ENCODE measurements at regions not wholly inside any gene's neighbourhood (a gene's known extent, or its start where the extent isn't known, plus 50 kb on each side); places are given as distances from the start of the nearest gene placed in this dataset.

DNA sequence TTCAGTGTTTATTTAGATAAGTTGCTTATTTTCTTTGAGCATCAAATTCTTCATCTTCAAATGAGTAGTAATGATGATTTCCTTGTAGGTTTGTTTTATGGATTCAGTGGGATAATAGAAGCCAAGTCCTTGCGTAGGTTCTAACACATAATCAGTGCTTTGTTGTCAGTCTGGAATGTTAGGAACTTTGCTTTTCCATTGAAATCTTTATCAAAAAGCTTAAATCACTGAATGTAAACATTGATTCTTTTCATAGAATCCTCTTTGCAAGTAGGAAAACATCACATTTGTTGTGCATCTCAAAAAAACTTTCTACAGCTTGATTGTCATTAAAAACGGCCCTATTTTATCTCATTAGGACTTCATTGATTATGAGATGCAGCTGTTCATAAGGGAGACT is 490.3 kb upstream of the GOT2 start (continued):
- TF ChIP-seq FOXK2 (conservative IDR thresholded peaks at IDR 0.05 in 1 of 2, IDR thresholded peaks at IDR 0.05 in 1 of 2; ENCODE audit: low read depth in 2 of 2) (no peak), ZNF239 (CRISPR knock-in tag; IDR thresholded peaks at IDR 0.05) (no peak), CREB1 (IDR thresholded peaks at IDR 0.05) (no peak), CREB1 (CRISPR knock-in tag; IDR thresholded peaks at IDR 0.05) (no peak), KLF16 (IDR thresholded peaks at IDR 0.05) (no peak), POLR3A (IDR thresholded peaks at IDR 0.05; ENCODE audit: borderline replicate concordance, extremely low read depth, insufficient read depth, insufficient read length) (no peak)

DNA sequence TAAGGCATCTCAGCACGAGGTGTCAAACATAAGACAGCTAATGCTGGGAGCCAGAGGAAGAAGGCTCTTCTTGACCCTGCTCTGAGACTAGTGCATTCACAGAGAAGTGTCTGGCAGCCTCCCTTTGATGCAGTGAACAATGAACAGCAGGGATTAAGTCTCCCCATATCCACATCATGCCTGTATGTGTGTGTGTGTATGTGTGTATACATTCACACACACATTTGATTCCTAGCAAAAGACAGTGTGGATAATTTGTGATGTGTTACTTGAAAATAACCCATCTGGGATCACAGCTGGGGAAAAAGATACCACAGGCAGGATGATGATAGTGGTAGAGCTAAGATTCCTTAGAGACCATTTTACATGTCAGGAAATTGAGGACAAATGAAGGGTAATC is 485.9 kb upstream of the GOT2 start:
- in situ Hi-C loops (cut with MboI) (no loop called here), intact Hi-C loops (cut with micrococcal nuclease) (no loop called here)
- ChIA-PET POLR2A (no interaction called here), CTCF (ENCODE audit: low intra/inter-chr PET ratio) (no interaction called here)
- Histone ChIP-seq H3K27me3 (ENCODE audit: control insufficient read depth in 2 of 2, insufficient read depth in 2 of 2, low read length in 2 of 2) (no peaks in the 10 kb centered on the region), H3K36me3 (ENCODE audit: control insufficient read depth, insufficient read depth, low read length) (no peaks in the 10 kb centered on the region), H3K9ac (ENCODE audit: insufficient read depth in 1 of 2, low read depth in 2 of 2, low read length in 2 of 2) (no peak overlapping the region), H3K9me3 (replicated peaks; ENCODE audit: control insufficient read depth, insufficient read depth, low read depth, low read length) (no peaks in the 10 kb centered on the region), H3K4me1 (replicated peaks in 1 of 2; ENCODE audit: control insufficient read depth in 2 of 2, insufficient read depth in 2 of 2, low read length in 2 of 2) (no peaks in the 10 kb centered on the region), H3K27ac (ENCODE audit: extremely low read depth, low read depth, low read length) (no peak overlapping the region), H4K20me1 (replicated peaks; ENCODE audit: control insufficient read depth, insufficient read depth, low read length) (no peaks in the 10 kb centered on the region), H3K79me2 (ENCODE audit: control insufficient read depth, insufficient read depth, low read length) (no peaks in the 10 kb centered on the region), H3K4me2 (ENCODE audit: insufficient read depth, low read length) (no peak overlapping the region), H3K9me1 (ENCODE audit: control insufficient read depth, insufficient read depth, low read length) (no peaks in the 10 kb centered on the region), H2AFZ (ENCODE audit: low read depth, low read length) (no peak overlapping the region), H3K4me3 (no peak overlapping the region)
- BruUV-seq (replicated peaks) = no TSS peak
- ATAC-seq = no peak
- TF ChIP-seq ZFPM2 (CRISPR knock-in tag; IDR thresholded peaks at IDR 0.05) (no peak), LCOR (CRISPR knock-in tag; IDR thresholded peaks at IDR 0.05) (no peak), CCAR2 (IDR thresholded peaks at IDR 0.05; ENCODE audit: low read depth, low read length) (no peak), MAFK (IDR thresholded peaks at IDR 0.05; ENCODE audit: low read length) (no peak), YBX1 (IDR thresholded peaks at IDR 0.05) (no peak), MCM7 (IDR thresholded peaks at IDR 0.05) (no peak), ZNF436 (CRISPR knock-in tag; IDR thresholded peaks at IDR 0.05) (no peak), ARID2 (IDR thresholded peaks at IDR 0.05) (no peak), ZNF699 (CRISPR knock-in tag; IDR thresholded peaks at IDR 0.05; ENCODE audit: insufficient replicate concordance) (no peak), SREBF2 (CRISPR knock-in tag; IDR thresholded peaks at IDR 0.05) (no peak), ESRRB (CRISPR knock-in tag; IDR thresholded peaks at IDR 0.05; ENCODE audit: borderline replicate concordance) (no peak), ZNF217 (CRISPR knock-in tag; IDR thresholded peaks at IDR 0.05) (no peak)
- TF ChIP-seq, protein P1, sequence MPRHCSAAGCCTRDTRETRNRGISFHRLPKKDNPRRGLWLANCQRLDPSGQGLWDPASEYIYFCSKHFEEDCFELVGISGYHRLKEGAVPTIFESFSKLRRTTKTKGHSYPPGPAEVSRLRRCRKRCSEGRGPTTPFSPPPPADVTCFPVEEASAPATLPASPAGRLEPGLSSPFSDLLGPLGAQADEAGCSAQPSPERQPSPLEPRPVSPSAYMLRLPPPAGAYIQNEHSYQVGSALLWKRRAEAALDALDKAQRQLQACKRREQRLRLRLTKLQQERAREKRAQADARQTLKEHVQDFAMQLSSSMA (CRISPR knock-in tag; IDR thresholded peaks at IDR 0.05) = no peak
- DNase-seq (ENCODE audit: extremely low read depth in 1 of 4, low spot score in 3 of 4) = no peak
- no peak for FAIRE-seq
- WGBS (ENCODE audit: insufficient coverage, low coverage, missing lambda C conversion rate) = 0% methylated on average over 1 of the region's 1 CpG
